ENCODE measurements at regions not wholly inside any gene's neighbourhood (a gene's known extent, or its start where the extent isn't known, plus 50 kb on each side); places are given as distances from the start of the nearest gene placed in this dataset.
A peak's percentile ranks its signal among the peaks of the same experiment; 100 is the strongest.

DNA sequence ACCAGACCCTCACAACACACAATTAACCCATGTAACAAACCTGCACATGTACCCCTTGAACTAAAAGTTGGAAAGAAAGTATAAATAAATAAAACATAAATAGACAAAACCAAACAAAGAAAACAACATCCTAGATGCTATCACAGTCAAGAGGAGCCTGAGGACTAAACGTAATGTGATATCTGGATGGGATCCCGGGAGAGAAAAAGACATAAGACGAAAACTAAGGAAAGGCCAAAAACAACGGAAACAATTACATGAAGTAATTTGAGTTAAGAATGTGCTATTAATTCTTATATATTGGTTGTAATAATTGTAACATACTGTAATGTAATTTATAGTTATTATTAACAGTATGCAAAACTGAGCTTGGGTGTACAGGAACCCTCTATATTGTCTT, 793.9 kb downstream of the SEMA5A start:
- DNase-seq (no peak), ATAC-seq (no peak)
- intact Hi-C loops (cut with DNase I), result no loop called here
- H3K4me3 ChIP-seq, result no peak overlapping the region
- no peaks in the 10 kb centered on the region for H3K36me3 ChIP-seq
- H3K9me3 ChIP-seq, result no peaks in the 10 kb centered on the region
- no peaks in the 10 kb centered on the region for H3K4me1 ChIP-seq
- no peak overlapping the region for H3K27ac ChIP-seq
- TF ChIP-seq, protein P1, sequence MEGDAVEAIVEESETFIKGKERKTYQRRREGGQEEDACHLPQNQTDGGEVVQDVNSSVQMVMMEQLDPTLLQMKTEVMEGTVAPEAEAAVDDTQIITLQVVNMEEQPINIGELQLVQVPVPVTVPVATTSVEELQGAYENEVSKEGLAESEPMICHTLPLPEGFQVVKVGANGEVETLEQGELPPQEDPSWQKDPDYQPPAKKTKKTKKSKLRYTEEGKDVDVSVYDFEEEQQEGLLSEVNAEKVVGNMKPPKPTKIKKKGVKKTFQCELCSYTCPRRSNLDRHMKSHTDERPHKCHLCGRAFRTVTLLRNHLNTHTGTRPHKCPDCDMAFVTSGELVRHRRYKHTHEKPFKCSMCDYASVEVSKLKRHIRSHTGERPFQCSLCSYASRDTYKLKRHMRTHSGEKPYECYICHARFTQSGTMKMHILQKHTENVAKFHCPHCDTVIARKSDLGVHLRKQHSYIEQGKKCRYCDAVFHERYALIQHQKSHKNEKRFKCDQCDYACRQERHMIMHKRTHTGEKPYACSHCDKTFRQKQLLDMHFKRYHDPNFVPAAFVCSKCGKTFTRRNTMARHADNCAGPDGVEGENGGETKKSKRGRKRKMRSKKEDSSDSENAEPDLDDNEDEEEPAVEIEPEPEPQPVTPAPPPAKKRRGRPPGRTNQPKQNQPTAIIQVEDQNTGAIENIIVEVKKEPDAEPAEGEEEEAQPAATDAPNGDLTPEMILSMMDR (IDR thresholded peaks at IDR 0.05), result no peak
- no peaks in the 10 kb centered on the region for H3K27me3 ChIP-seq

DNA sequence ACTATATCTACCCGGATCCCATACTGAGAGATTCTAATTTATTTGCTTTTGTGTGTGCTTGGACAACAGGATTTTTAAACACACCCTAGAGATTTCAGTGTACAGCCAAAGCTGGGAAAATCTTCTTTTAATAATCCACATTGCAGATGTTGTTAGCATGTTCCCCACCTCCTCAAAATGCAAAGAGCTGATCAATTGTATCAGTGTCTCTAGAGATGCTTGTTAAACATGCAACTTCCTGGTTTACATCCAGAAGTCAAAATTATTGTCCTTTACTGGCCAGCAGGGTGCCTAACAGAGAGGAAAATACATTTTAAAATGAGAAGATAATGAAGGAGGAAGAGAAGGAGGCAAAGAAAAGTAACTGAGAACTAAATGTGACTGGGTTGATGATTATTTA, 793.3 kb downstream of the SEMA5A start:
- ATAC-seq (no peak), DNase-seq (no peak)
- H3K4me1 ChIP-seq, result no peaks in the 10 kb centered on the region
- H3K27me3 ChIP-seq, result no peaks in the 10 kb centered on the region
- H3K27ac ChIP-seq, result no peak overlapping the region
- no peaks in the 10 kb centered on the region for H3K9me3 ChIP-seq
- intact Hi-C loops (cut with DNase I), result no loop called here
- H3K4me3 ChIP-seq, result no peak overlapping the region
- TF ChIP-seq, protein P1 (IDR thresholded peaks at IDR 0.05), result no peak
- no peaks in the 10 kb centered on the region for H3K36me3 ChIP-seq

DNA sequence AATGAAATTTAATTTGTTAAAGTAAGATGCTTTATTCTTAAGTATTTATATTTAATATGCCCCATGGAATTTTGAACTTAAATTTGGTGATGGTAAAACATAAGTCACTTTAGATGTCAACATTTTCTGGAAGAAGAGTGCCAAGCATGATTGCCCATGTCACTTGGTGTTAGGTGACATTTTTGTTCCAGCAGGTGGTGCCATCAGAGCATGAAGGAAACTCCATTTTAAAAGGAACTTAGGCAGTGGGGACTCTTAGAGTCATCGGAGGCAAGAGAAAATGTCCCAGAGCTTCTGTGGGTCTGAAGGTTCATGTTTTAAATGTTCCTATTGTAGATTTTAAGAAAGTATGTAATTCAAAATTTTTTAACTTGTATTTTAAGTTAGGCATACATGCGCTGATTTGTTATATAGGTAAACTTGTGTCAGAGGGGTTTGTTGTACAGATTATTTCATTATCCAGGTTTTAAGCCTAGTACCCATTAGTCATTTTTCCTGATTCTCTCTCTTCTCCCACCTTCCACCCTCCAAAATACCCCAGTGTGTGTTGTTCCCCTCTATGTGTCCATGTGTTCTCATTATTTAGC, 789.3 kb downstream of the SEMA5A start:
- Histone ChIP-seq H3K9me3 (peaks cover 0 to 10% of the 10 kb centered on the region in 2 donors), H3K4me3 (no peak overlapping the region), H3K27me3 (no peaks in the 10 kb centered on the region), H3K36me3 (no peaks in the 10 kb centered on the region), H3K4me1 (no peaks in the 10 kb centered on the region), H3K27ac (no peak overlapping the region)
- DNase-seq (peak in 1 of 4 donors; percentile 4), ATAC-seq (peak; percentile 39)
- intact Hi-C loops (cut with DNase I), result no loop called here
- TF ChIP-seq, protein P1 (IDR thresholded peaks at IDR 0.05), result peak in 1 of 2 donors; percentile 22

DNA sequence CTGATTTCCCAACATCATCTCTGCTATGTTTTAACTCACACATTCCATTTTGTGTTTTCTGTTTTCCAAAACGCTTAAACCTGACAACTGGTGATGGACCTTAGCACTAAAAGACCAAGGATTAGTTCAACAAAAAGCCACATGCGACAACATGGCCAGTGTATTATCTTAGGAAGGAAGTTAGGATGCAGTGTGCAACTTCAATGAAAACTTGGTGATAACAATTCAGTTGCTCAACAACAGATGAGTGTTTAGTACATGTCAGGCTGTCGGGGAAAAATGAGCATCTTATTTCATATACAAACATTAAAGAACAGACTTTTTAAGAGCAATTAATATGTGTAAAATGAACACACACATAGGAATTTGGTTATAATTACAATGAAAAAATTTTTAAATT, 780.0 kb downstream of the SEMA5A start:
- H3K4me1 ChIP-seq, result no peaks in the 10 kb centered on the region
- DNase-seq (peak in 2 of 4 donors; percentile 14 to 40), ATAC-seq (no peak)
- H3K9me3 ChIP-seq, result peaks cover 0 to 2% of the 10 kb centered on the region in 2 donors
- H3K27me3 ChIP-seq, result no peaks in the 10 kb centered on the region
- intact Hi-C loops (cut with DNase I), result no loop called here
- TF ChIP-seq, protein P1 (IDR thresholded peaks at IDR 0.05), result no peak
- no peak overlapping the region for H3K27ac ChIP-seq
- no peak overlapping the region for H3K4me3 ChIP-seq
- no peaks in the 10 kb centered on the region for H3K36me3 ChIP-seq

DNA sequence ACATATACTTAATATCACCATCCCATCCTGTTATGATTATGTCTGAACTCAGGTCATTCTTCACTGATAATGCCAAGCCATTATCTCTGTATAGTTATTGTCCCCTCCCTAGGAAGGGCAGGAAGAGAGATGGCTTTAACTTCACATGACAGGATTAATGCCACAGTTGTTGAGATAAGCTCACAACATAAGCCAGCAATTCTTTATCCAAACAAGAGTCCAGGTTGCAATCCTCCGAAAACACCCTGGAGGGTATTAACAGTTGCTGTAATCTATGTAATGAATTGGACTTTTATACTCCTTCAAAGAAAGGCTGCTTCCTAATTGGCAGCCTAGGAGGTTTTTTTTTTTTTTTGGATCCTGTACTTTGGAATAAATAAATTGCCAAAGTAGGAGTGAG, 779.4 kb downstream of the SEMA5A start:
- no peaks in the 10 kb centered on the region for H3K9me3 ChIP-seq
- no peak overlapping the region for H3K4me3 ChIP-seq
- intact Hi-C loops (cut with DNase I), result no loop called here
- H3K27me3 ChIP-seq, result no peaks in the 10 kb centered on the region
- DNase-seq (peak in 2 of 4 donors; percentile 49 to 68), ATAC-seq (no peak)
- TF ChIP-seq, protein P1 (IDR thresholded peaks at IDR 0.05), result no peak
- H3K4me1 ChIP-seq, result no peaks in the 10 kb centered on the region
- no peaks in the 10 kb centered on the region for H3K36me3 ChIP-seq
- no peak overlapping the region for H3K27ac ChIP-seq

Measured in left lung (tissue), 4 donors.